NCI-H1105 treated with DMSO at 0.1 percent for 48 hours (cell line): ENCODE measurements at regions not wholly inside any gene's neighbourhood (a gene's known extent, or its start where the extent isn't known, plus 50 kb on each side); places are given as distances from the start of the nearest gene placed in this dataset.

Source experiments
- DNase-seq: peaks from one replicate; lab custom pipeline; 2025; lab: John Stamatoyannopoulos, UW

DNA sequence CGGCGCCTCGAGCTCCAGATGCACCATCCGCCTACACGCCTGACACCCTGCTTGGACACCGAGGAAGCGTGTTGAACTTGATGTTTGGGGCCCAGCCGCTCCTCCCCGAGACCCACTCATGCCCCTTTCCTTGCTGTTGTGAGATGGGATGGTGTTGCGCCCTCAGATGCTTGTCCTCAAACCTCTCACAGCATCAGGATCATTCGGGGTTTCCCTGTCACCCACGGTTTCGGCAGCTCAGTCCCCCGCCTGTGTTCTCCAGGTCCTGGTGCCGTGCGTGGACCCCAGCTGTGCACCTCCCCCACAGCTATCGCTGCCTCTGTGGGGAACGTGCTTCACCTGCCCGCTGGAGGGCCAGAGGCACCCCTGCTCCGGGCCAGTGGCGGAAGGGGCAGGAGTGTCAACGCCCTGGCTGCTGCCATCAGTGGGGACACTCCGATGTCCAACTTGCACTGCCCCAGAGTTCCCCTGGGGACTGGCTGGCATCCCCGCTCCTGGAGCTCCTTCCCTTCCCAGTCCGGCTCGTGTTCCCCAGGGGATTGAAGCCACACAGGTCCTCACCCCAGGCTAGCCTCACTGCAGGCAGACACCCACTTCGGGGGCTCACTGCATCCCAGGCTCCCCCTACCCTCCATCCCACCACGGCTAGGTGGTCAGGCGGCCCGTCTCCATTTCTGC is 82.3 kb upstream of the ADRA2C start:
- no peak for DNase-seq

DNA sequence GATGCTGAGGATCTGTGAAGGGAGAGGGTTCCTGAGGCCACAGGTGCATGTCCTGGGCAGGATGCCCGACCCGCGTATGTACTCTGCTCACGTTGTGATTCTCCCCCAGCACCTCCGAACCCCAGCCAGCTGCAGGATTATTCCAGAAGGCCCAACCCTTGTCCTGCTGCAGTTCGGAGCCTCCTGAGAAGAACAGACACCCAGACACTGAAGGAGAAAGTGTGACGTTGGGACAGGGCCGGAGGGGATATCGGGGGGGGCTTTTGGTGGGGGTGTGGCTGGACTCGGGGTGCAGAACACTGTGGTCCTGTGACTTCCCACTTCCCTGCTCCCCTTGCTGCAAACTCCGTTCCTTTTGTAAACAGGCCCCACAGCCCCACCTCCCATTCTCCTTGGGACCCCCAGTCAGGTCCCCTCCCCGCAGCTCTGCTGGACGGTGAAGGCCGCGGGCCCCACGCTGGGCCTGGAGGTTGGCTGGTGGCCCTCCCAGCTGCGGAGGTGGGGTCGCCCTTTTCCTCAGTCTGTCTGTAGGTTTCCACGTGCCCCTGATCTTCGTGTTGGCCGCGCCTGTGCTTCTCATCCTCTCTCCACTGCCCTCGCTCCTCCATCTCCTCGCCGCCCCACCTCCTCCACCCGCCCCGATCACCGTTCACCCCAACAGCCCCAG is 83.0 kb upstream of the ADRA2C start:
- no peak for DNase-seq

DNA sequence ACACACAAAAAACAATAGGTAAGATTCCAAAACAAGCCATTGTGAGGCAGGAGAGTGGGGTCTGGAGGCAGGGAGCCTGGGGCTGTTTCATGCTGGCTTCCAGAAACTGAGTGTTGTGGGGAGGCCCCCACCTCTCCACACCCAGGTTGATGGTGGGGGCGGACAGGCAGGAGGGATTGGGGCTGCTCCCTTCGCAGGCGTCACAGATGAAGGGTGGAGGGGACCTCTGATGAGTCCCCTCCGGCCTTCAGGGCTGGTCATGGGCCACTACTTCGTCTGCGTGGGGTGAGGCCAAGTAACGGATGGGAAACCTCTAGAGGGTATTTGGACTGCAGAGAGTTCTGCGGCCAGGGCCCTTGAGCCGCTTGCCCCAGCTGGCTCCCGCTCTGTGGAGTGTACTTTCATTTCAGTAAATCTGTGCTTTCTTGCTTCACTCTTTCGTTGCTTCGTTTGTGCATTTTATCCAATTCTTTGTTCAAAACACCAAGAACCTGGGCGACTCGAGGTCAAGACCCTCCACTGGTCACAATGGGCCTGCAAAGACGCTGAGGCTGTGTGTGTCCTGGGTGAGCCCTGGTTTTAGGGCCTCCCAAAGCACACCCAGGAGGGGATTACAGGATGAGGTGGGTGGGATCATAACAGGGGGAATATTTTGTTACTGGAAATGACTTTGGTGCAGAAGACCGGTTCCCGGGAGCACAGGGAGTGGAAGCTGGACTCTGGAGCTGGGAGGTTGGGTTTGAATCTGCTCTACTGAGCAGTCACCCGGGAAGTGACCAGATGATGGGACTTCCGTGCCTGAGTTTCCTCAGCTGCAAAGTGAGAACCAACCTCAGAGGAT is 83.7 kb upstream of the ADRA2C start:
- DNase-seq, result no peak

DNA sequence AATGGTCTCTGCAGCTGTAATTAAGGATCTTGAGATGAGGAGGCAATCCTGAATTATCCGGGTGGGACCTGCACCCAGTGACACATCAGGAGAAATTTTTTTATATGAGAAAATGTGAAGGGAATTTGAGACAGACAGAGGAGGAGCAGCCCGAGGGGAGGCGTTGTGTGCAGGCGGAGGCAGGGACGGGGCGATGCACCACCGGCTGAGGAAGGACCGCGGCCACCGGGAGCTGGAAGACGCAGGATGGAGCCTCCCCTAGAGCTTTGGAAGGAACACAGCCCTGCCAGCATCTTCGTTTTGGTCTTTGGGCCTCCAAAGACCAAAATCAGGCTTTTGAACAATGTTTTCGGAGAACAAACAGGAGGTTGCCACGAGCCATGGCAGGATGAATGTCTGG is 85.0 kb upstream of the ADRA2C start:
- DNase-seq, result no peak

DNA sequence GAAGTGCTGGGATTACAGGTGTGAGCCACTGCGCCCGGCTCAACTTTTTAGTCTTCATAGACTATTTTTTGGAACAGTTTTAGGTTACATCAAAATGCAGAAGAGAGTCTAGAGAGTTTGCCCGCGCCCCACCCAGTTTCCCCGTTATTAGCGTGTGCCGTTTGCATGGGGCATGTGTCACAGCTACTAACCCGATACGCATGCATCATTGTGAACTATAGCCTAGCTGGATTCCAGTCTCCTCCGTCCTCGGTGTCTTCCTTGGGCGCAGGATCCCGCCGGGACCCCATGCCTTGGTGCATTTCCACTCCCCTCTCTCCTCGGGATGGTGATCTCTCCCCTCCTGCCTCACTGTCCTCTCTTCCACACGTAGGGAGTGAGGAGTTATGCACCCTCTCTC is 85.5 kb upstream of the ADRA2C start:
- no peak for DNase-seq

DNA sequence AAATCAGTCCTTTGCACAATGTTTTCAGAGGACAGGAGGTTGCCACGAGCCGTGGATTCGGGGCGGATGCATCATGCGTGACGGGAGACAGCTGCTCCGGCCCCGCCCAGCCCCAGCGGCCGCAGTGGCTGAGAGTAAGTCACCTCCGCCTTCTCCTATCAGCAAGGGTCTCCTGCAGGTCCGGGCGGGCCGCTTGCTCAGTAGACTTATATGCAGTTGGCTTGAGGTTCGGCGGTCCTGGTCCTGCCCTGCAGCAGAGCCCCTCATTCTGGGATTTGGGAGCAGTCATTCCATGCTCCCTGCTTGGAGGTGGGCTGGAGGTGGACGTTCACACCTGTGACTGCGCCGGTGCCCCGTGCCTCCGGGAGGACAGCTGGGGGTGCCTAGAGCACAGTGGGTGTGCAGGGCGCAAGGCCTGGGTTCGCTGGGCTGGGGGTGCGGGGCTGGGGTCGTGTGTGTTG is 86.3 kb upstream of the ADRA2C start:
- no peak for DNase-seq

DNA sequence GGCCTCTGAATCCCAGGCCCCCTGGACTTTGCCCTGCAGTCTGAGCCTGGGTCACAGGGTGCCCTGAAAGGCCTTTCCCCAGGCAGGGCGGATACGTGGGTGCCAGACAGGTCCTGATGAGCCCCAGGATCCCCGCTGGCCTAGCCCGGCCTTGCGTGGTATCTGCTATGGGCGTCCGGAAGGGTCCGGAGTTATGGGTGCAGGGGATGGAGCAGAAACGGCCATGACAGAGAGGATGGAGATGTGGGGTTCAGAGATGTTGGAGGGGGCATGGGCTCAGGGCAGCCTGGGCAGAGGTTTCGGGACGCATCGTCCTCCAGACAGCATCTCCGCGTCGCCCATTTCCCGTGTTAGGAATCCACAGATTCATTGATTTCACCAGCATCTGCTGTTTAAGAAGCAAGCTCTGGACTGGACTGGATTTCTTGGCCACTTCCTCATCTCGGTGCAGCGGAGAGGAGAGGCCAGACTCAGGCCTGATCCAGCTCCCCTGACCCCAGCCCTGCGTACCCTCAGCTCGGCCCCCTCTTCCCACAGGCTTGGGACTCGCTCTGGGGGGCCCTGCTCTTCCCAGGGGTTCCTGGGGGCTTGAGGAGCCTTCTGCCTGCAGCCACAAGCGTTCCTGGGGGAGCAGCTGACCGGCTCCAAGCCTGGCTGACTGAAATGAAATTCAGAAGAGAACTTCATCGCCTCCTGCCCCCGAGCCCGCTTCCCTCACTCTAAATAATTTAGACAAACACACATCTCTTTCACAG is 86.9 kb upstream of the ADRA2C start:
- DNase-seq, result no peak

DNA sequence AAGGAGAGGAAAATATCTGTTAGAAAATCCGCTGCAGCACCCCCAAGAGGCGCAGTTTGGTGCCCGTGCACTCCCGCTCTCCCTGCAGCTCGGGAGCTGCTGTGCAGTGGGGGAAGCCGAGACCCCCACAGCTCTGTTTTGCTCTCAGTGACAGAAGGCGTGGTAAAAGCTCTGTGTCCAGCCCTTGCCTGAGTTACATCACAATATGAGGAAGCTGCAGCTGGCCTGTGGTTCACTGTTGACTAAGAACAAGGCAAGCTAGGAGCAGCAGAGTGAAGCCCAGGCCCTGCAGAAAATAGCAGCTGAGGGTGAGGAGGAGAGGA is 88.5 kb upstream of the ADRA2C start:
- no peak for DNase-seq

DNA sequence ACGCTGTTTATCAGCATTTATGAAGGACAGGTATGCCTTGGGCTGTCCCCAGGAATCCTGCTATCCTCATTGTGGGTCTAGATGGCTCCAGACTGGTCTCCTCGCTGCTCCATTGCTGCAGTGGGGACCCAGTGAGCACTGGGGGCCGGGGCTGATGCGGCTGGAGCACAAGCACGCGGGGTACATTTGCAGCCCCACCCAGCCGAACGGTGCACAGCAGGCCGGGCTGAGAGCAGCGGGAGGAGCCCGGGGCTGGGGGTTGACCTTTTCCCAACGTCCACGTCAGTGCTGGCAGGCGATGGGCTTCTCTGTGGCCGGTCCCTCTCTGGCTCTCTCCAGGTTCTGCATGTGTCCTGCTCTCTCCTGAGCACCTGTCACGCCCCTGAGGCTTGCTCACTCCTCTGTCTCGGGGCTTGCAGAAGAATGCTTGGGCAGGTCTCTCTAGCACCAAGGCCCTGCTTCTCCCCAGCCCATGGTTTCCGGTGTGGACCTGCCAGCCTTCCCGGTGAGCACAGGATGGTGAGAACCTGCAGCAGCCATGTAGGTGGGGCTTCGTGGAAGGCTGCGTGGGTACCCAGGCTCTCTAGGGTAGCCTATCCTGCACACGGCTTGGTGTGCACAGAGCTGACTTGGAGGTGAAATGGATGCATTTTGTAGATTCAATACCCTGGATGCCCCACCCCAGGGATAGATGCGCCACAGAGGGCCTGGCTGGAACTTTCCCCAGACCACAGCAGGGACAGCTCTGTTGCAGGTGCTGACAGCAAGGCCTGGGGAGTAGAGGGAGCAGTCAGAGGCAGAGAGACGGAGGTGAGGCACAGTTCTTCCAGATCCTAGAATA is 89.1 kb upstream of the ADRA2C start:
- no peak for DNase-seq

DNA sequence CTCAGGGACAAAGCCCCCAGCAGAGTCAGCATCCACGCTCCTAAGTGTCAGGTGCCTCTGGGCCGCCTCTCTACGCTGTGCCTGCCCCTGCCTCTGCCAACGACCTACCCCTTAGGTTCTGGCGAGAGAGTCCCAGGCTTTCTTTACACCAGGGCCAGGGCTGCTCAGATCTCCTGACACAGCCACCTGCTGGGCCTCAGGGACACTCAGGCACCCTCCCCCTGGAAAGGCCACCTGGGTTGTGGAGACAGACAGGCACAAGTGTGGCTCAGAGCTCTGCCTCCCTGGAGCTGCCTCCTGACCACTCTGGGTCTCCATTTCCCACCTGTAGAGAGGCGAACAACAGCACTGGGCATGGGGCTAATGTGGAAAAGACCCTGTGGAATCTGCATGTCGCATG is 90.0 kb upstream of the ADRA2C start:
- DNase-seq, result no peak

DNA sequence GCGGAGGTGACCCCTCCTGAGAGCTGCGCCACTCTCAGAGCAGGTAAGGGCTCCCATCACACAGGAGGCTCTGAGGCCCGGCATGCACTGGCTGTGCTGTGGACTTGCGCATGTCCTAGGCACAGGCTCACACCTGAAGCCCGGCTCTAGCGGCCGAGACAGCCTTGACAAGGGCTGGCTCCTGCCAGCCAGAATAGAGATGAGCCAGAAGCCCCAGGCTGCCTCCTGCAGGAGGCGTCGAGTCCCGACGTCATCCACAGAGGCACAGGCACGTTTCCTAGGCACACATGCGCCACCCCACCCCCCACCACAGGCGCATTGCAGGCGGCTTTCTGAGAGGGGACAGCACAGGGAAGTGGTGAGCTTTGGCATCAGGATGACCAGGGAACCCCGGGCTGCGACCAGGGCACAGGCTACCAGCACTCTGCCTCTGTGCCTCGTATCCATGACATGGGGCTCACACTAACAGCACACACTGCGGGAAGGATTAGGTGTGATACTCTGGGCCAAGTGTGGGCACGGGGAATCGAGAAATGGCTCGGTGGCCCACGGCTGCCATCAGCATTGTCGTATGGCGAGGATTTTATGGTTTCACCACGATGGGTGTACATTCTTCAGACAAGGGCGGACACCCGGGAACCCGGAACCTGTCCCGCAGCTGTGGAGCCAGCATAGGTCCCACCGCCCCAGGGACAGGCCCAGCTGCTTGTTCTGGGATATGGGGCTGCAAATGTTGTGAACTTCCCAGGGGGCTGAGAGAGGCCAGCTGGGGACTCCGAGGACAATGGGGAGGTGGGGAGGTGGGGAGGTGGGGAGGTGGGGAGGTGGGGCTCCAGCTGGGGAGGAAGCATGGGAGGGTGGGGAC is 90.7 kb upstream of the ADRA2C start:
- no peak for DNase-seq

DNA sequence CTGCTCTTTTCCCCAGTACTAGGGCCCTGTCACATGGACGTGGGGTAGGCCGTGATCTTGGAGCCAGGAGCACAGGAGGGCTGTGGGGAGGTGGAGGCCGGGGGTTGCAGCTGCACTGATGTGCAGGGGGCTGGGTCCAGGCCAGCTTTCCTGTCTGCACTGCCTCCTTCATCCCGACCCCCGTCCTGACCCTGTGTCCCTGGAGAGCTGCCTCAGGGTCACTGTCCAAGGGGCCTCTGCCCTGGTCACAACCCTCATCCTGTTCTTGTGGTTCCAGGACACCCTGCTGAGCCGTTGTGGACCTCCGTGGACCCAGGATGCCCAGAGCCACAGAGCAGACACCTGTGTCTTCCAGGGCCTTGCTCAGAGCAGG is 91.7 kb upstream of the ADRA2C start:
- no peak for DNase-seq

DNA sequence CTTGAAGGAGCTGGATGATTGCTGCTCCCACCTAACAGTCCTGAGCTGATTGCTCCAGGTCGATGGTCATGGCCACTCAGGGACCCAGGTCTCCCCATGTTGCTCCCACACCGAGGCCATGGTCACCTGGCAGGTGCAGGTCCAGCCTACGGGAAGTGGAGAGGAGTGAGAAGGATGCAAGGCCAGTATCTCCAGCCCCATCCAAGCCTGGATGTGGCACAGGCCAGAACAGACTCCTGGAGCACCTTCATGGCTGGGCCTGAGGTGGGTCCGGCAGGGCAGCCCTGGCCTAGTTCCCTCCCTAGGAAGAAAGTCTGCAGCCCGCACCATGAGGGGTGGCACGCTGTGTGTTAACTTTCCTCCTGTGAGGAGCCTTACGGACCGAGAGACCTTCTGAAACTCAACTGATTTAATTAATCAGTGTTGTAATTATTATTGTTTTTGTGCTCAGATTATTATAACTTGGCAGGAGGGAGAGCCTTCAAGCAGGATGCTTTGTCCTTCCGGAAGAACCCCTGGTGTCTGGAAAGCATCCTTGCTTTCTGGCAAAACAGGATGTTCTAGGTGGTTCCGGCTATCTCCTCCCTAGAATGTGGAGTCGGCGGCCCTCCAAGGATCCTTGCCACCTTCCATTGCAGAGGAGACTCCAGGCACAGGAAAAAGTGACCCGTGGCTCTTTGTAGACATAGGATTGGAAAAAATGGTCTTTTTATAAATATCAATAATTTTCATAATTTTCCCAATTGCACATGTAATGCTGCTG is 92.3 kb upstream of the ADRA2C start:
- no peak for DNase-seq

DNA sequence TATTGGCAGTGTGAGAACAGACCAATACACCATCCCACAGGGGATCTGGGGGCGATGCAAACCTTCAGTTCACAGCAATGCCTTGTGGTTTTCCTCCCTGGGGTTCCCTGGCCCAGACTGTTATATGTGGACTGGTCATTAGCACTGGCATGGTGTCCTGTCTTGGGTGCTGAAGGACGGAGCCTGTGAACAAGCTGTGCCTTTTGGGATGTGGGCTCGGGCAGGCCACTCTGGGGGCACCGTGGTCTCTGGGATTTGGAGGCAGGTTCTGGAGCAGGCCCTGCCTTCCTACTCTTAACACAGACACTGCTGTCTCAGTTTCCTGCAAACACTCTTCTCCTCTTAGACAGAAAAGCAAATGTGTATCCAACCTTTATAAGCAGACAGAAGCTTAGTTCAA is 93.0 kb upstream of the ADRA2C start:
- no peak for DNase-seq

DNA sequence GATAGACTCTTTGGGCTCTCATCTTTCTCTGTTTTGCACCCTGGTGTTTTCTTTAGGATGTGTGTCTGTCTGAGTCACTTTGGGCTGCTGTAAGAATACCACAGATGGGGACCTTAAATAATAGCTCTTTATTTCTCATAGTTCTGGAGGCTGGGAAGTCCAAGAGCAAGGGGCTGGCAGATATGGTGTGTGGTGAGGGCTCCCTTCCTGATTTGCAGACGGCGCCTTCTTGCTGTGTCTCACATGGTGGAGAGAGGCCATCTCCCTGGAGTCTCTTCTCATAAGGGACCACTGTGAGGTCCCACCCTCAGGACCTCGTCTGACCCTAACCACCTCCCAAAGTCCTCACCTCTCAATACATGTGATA is 93.7 kb upstream of the ADRA2C start:
- DNase-seq, result no peak

DNA sequence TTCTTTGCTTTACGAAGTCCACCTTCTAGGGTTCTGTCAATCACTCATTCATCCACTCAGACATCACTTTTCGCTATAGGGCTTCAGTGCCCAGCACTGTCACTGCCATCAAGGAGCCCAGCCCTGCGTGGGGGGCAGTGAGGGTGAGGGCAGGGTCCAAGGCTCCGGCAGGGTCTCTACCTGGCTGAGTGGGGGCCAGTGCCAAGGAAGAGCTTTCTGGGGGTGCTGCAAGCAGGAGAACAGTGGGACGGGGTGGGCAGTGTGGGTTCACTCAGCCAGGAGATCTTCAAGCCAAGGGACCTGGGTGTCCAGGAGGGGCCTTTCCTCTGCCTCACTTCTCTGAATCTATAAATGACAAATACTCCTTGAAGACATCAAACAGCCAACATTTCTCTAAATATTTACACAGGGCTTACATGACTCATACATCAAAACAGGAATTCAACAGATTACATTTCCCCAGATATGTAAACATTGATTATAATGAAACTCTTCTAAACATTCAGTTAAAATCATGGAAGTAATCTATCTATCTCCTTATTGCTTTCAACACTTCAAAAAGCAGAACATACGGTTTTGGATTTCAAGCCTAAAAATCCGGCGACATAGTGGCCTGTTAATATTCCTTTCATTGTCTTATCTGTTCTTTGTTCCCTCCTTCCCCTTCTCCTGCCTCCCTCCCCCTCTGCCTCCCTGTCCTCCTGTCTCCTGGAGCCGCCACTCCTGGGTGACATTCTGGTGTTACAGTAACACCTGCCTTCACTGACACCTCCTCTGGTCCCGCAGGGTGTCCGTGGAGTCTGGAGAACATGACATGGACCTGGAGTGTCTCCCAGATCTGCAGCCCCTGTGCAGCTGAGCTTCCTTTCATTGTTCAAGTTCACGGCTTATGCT is 94.4 kb upstream of the ADRA2C start:
- no peak for DNase-seq

DNA sequence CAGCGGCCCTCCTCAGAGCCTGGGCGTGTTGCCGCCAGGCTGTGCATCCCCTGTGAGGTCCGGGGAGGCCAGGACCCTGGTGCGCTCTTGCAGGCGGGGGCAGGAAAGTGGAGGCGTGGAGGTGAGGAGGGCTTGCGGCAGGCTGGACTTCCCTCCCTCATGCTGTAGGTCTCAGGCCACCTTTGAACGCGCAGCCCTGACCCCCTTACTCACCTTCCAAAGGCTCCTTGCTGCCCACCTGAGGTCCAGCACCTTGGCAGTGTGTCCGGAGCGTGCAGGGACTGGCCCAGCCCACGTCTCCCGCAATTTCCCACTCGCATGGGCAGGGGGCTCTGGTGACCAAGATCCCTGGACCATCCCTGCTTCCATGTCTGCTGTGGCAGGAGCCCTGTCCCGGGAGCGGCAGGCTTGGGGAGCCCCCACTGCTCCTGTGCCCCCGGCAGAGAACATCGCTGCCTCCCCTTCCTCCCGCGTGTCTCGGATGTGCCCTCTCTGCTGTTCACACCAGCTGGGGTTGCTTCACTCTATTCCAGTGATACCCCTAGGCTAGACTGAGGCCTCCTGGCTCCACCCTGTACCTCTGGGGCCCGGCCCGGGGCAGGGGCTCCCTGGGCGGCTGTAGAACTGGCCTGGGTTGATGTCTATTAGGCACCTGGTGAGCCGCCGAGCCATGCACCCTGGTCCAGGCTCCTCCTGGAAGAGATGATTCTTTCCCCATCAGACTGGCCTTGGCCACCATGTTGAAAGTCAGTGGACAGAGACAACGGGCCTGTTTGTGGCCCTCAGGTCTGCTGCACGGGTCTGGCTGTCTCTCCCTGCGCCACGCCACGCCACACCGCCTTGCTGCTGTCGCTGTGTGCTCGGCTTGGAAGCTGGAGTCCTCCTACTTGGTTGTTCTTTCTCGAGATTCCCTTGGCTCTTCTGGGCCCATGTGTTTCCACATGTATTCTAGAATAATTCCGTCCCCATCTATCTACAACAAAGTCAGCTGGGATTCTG is 95.4 kb upstream of the ADRA2C start:
- DNase-seq, result no peak

DNA sequence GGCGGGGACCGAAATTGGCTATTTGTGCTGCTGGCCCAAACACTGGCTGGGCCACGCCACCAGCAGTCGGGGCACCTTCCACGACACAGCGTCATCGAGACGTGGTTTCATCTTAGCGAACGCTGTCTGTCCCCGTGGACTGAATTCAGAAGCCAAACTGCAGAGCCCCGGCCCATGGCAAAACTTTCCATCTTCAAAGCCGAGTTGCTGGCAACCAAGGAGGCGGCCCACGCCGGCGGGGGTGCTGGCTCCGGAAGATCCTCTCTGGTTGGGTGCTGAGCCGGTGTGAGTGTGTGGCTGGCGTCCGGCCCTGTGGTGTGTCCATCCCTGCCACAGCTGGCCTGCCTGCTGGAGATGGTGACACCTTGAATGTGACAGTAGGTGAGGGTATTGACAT is 96.6 kb upstream of the ADRA2C start:
- DNase-seq, result no peak
